Heart left ventricle (tissue), 13 donors: ENCODE measurements at regions not wholly inside any gene's neighbourhood (a gene's known extent, or its start where the extent isn't known, plus 50 kb on each side); places are given as distances from the start of the nearest gene placed in this dataset.
"Not testable (repeated sequence)": the region's sequence is repeated elsewhere in the genome, so short reads cannot be mapped to it uniquely, and the experiment has no call there.

Experiments used
- POLR2A ChIP-seq, 2 donors: fragments of 450-650 bp; IDR thresholded peaks; one replicate each; pipeline ENCODE4 v1.6.1; 2017; ENCODE audit warnings: antibody characterized with exemption in 2 of 2, mild to moderate bottlenecking in 2 of 2, moderate library complexity in 2 of 2
- TF ChIP-seq, protein P1 (sequence below), 12 donors: fragments of 200-600 bp; sonication (generic) in 4 of 12; IDR thresholded peaks; one replicate each; pipeline versions ENCODE4 v1.5.0 to v1.8.0; 2018 to 2022; ENCODE audit warnings: antibody characterized with exemption in 12 of 12, mild to moderate bottlenecking in 5 of 12
- donor health status: ischemic (EF 13 %, LVEDD 7.1; RV severe dilation, severe dysfunction).
- donor health status: DM: no; HTN: yes; CAD: no.
- donor health status: DM: no; HTN: no; CAD: no.
- donor health status: ischemic (EF 25% LVEDD 6.9; RV normal size, moderate dysfunction).
- donor health status: ischemic (EF 25% LVEDD 5.7; RV mildly dilated, moderate dysfunction).
- donor health status: ischemic (EF 35%, LVEDD 5.7; RV mildly dilated, moderate dysfunction).
- donor health status: nonischemic (EF 11% LVEDD 7.7; RV severe dilation, severe dysfunction).
- donor health status: DM: yes; HTN: yes; CAD: no.
- donor health status: PGD.
- donor health status: ischemic (EF 29% LVEDD 5.4; RV normal size, mild dysfunction).
- donor health status: nonischemic (EF 23%, LVEDD 6.1; RV moderate dilation, normal function).

DNA sequence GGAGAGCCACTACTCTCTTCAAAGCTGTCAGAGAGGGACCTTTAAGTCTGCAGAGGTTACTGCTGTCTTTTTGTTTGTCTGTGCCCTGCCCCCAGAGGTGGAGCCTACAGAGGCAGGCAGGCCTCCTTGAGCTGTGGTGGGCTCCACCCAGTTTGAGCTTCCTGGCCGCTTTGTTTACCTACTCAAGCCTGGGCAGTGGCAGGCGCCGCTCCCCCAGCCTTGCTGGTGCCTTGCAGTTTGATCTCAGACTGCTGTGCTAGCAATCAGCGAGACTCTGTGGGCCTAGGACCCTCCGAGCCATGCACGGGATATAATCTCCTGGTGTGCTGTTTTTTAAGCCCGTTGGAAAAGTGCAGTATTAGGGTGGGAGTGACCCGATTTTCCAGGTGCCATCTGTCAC lies 550.7 kb downstream of the RPL10L start:
- TF ChIP-seq, protein P1, sequence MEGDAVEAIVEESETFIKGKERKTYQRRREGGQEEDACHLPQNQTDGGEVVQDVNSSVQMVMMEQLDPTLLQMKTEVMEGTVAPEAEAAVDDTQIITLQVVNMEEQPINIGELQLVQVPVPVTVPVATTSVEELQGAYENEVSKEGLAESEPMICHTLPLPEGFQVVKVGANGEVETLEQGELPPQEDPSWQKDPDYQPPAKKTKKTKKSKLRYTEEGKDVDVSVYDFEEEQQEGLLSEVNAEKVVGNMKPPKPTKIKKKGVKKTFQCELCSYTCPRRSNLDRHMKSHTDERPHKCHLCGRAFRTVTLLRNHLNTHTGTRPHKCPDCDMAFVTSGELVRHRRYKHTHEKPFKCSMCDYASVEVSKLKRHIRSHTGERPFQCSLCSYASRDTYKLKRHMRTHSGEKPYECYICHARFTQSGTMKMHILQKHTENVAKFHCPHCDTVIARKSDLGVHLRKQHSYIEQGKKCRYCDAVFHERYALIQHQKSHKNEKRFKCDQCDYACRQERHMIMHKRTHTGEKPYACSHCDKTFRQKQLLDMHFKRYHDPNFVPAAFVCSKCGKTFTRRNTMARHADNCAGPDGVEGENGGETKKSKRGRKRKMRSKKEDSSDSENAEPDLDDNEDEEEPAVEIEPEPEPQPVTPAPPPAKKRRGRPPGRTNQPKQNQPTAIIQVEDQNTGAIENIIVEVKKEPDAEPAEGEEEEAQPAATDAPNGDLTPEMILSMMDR (IDR thresholded peaks at IDR 0.05): not testable (repeated sequence)
- not testable (repeated sequence) for TF ChIP-seq POLR2A (IDR thresholded peaks at IDR 0.05)
